GM23248 (cell line): ENCODE measurements at regions not wholly inside any gene's neighbourhood (a gene's known extent, or its start where the extent isn't known, plus 50 kb on each side); places are given as distances from the start of the nearest gene placed in this dataset.
A peak's percentile ranks its signal among the peaks of the same experiment; 100 is the strongest.

ENCODE experiments used
- DNase-seq: peaks from one replicate; pipeline ENCODE4 v3.0.0-alpha.2; 2015
- H2AFZ ChIP-seq: fragments of 200-600 bp; sonication (generic); 2 replicates; pipeline ENCODE4 v1.6.1; 2016; ENCODE audit warnings: antibody characterized with exemption
- H3F3A ChIP-seq: fragments of 200-600 bp; sonication (generic); 2 replicates; pipeline ENCODE4 v1.6.1; 2016; ENCODE audit warnings: mild to moderate bottlenecking, antibody characterized with exemption, mixed run types; ENCODE audit not compliant: insufficient read depth
- H3K27ac ChIP-seq: fragments of 200-600 bp; sonication (generic); 2 replicates; pipeline ENCODE4 v1.5.1; 2016; ENCODE audit warnings: mild to moderate bottlenecking
- H3K27me3 ChIP-seq: fragments of 200-600 bp; sonication (generic); replicated peaks from 2 replicates; pipeline ENCODE4 v1.6.1; 2016; ENCODE audit warnings: mild to moderate bottlenecking; ENCODE audit not compliant: insufficient read depth
- H3K36me3 ChIP-seq: fragments of 200-600 bp; sonication (generic); 2 replicates; pipeline ENCODE4 v1.6.1; 2016; ENCODE audit warnings: low read depth, mild to moderate bottlenecking
- H3K4me1 ChIP-seq: fragments of 200-600 bp; sonication (generic); 2 replicates; pipeline ENCODE4 v1.6.1; 2016; ENCODE audit warnings: mild to moderate bottlenecking; ENCODE audit not compliant: insufficient read depth
- H3K4me2 ChIP-seq: fragments of 200-600 bp; sonication (generic); one replicate; pipeline ENCODE4 v1.6.1; 2016; ENCODE audit warnings: mild to moderate bottlenecking; ENCODE audit not compliant: unreplicated experiment
- H3K4me3 ChIP-seq: fragments of 200-600 bp; sonication (generic); 2 replicates; pipeline ENCODE4 v1.5.1; 2016; ENCODE audit warnings: mild to moderate bottlenecking
- H3K79me2 ChIP-seq: fragments of 200-600 bp; sonication (generic); 2 replicates; pipeline ENCODE4 v1.6.1; 2016; ENCODE audit warnings: mild to moderate bottlenecking; ENCODE audit not compliant: insufficient read depth
- H3K9ac ChIP-seq: fragments of 200-600 bp; sonication (generic); 2 replicates; pipeline ENCODE4 v1.6.1; 2016; ENCODE audit warnings: mild to moderate bottlenecking
- H3K9me2 ChIP-seq: fragments of 200-600 bp; sonication (generic); 2 replicates; pipeline ENCODE4 v1.6.1; 2016; ENCODE audit warnings: mixed run types, mild to moderate bottlenecking, moderate library complexity; ENCODE audit not compliant: insufficient read depth
- H3K9me3 ChIP-seq: fragments of 200-600 bp; sonication (generic); one replicate; pipeline ENCODE4 v1.6.1; 2017; ENCODE audit warnings: low read depth
- H4K20me1 ChIP-seq: fragments of 200-600 bp; sonication (generic); 2 replicates; pipeline ENCODE4 v1.6.0; 2016; ENCODE audit not compliant: insufficient read depth
- EZH2 ChIP-seq: fragments of 200-600 bp; sonication (generic); IDR thresholded peaks from 2 replicates; pipeline ENCODE4 v1.6.1; 2018; ENCODE audit warnings: antibody characterized with exemption, mild to moderate bottlenecking; ENCODE audit not compliant: insufficient read depth, poor library complexity, severe bottlenecking
- EZH2phosphoT487 ChIP-seq: fragments of 200-600 bp; sonication (generic); IDR thresholded peaks from 2 replicates; pipeline ENCODE4 v1.6.1; 2018; ENCODE audit warnings: antibody characterized with exemption, moderate library complexity, mild to moderate bottlenecking, low read depth; ENCODE audit not compliant: insufficient read depth
- WGBS, 2 experiments: methylation state at CpG; one replicate each; pipeline ENCODE4 v1.1.6; 2015 to 2017; ENCODE audit warnings: low lambda C conversion rate in 2 of 2, low coverage in 1 of 2; ENCODE audit errors: missing lambda C conversion rate in 2 of 2; 5-methylcytosine and 5-hydroxymethylcytosine counted together
- in situ Hi-C: fragments of 300-500 bp; cut with MboI; formaldehyde crosslinking; loops from 2 replicates; pipeline ENCODE4 v1.15.0; 2020

DNA sequence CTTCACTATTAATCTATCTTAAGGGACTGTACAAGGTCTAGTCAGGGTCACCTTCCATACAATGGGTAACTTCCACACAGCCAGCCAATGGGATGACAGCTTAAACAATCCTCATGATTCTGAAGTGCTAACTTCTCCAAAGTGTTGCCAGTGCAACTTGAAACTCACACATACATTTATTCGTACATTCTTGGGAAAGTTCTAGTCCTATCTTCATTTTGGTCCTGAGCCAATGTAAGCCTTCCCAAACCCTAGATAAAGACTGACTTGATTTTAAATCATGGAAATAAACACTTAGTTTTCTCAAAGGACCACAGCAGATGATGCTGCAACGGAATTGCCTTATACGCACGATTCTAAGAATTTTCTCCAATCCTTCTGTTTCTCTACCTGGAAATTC lies 117.5 kb upstream of the COL1A2 start:
- no peak overlapping the region for H3K27ac ChIP-seq
- no peaks in the 10 kb centered on the region for H3K79me2 ChIP-seq
- H3K9me2 ChIP-seq = no peaks in the 10 kb centered on the region
- no peak overlapping the region for H3K4me2 ChIP-seq
- WGBS, 2 experiments = 97 to 98% methylated on average over 4 of the region's 4 CpGs
- H3K36me3 ChIP-seq = no peaks in the 10 kb centered on the region
- no peak overlapping the region for H2AFZ ChIP-seq
- H3K9me3 ChIP-seq = no peaks in the 10 kb centered on the region
- 0 out of 2 replicates have a peak, but pooled peaks cover 7% of the 10 kb centered on the region for H3F3A ChIP-seq
- in situ Hi-C loops = loop anchor here (10.0 to 25.0 kb wide), 3 partner anchors 372 to 960 kb away; partner anchors contain the start of gene GNGT1
- H3K4me3 ChIP-seq = no peak overlapping the region
- DNase-seq = no peak
- H3K9ac ChIP-seq = no peak overlapping the region
- peaks cover 8% of the 10 kb centered on the region for H3K4me1 ChIP-seq
- H3K27me3 ChIP-seq = no peaks in the 10 kb centered on the region
- no peak for TF ChIP-seq EZH2phosphoT487
- no peak for TF ChIP-seq EZH2
- H4K20me1 ChIP-seq = no peaks in the 10 kb centered on the region

- Histone ChIP-seq H3K36me3 (no peaks in the 10 kb centered on the region), H2AFZ (no peak overlapping the region), H3K27ac (no peak overlapping the region), H4K20me1 (no peaks in the 10 kb centered on the region), H3K79me2 (no peaks in the 10 kb centered on the region), H3K9ac (no peak overlapping the region), H3K27me3 (no peaks in the 10 kb centered on the region), H3K4me1 (no peaks in the 10 kb centered on the region), H3K4me3 (no peak overlapping the region), H3F3A (0 out of 2 replicates have a peak, but pooled peaks cover 7% of the 10 kb centered on the region), H3K9me3 (no peaks in the 10 kb centered on the region), H3K9me2 (no peaks in the 10 kb centered on the region), H3K4me2 (no peak overlapping the region)
- DNase-seq = no peak
- in situ Hi-C loops = loop anchor here (25.0 kb wide), 2 partner anchors 731 to 956 kb away; no protein-coding TSS in a partner anchor
- 81 to 84% methylated on average over 2 of the region's 2 CpGs for WGBS, 2 experiments
- TF ChIP-seq EZH2 (no peak), EZH2phosphoT487 (no peak)
Observed at GRCh38 chr7:94280851-94281250, 113.8 kb upstream of the COL1A2 start.

- in situ Hi-C loops = loop anchor here (25.0 kb wide), 2 partner anchors 728 to 953 kb away; no protein-coding TSS in a partner anchor
- WGBS, 2 experiments = 54 to 64% methylated on average over 2 of the region's 2 CpGs
Observed at GRCh38 chr7:94284104-94284503, 110.6 kb upstream of the COL1A2 start.

GRCh38 chr7:94286111-94286510 lies 108.6 kb upstream of the COL1A2 start:
- Histone ChIP-seq H3K27ac (no peak overlapping the region), H4K20me1 (no peaks in the 10 kb centered on the region), H3K4me1 (peaks cover 8% of the 10 kb centered on the region; the same call in 1 of the 2 replicates), H3F3A (peaks cover 10% of the 10 kb centered on the region), H3K9ac (no peak overlapping the region), H3K9me2 (no peaks in the 10 kb centered on the region), H3K36me3 (no peaks in the 10 kb centered on the region), H2AFZ (no peak overlapping the region), H3K79me2 (peaks cover 19% of the 10 kb centered on the region), H3K4me2 (no peak overlapping the region), H3K4me3 (no peak overlapping the region), H3K9me3 (no peaks in the 10 kb centered on the region), H3K27me3 (no peaks in the 10 kb centered on the region)
- TF ChIP-seq EZH2 = no peak
- no peak for TF ChIP-seq EZH2phosphoT487
- WGBS, 2 experiments = 30 to 35% methylated on average over 1 of the region's 1 CpG
- DNase-seq = peak; percentile 39
- in situ Hi-C loops = loop anchor here (25.0 kb wide), 2 partner anchors 726 to 951 kb away; no protein-coding TSS in a partner anchor

More at GRCh38 chr7:94284104-94284503, 110.6 kb upstream of the COL1A2 start:
- Histone ChIP-seq H3K4me3 (no peak overlapping the region), H3K9me3 (no peaks in the 10 kb centered on the region), H3K79me2 (peaks cover 3% of the 10 kb centered on the region; the same call in 1 of the 2 replicates), H3K4me1 (peaks cover under 1% of the 10 kb centered on the region; the same call in 1 of the 2 replicates), H4K20me1 (no peaks in the 10 kb centered on the region), H3K9ac (no peak overlapping the region), H3K27me3 (no peaks in the 10 kb centered on the region), H3K9me2 (no peaks in the 10 kb centered on the region), H3F3A (no peaks in the 10 kb centered on the region), H2AFZ (no peak overlapping the region), H3K27ac (no peak overlapping the region), H3K36me3 (no peaks in the 10 kb centered on the region), H3K4me2 (no peak overlapping the region)
- no peak for TF ChIP-seq EZH2phosphoT487
- no peak for TF ChIP-seq EZH2
- no peak for DNase-seq
